T-helper 9 cell (primary cell): ENCODE measurements at regions not wholly inside any gene's neighbourhood (a gene's known extent, or its start where the extent isn't known, plus 50 kb on each side); places are given as distances from the start of the nearest gene placed in this dataset.

ENCODE experiments used
- DNase-seq: peaks from one replicate; pipeline ENCODE4 v3.0.0-alpha.2; 2020

- no peak for DNase-seq
Measured at GRCh38 chr5:4766101-4766500, 374.0 kb upstream of the ADAMTS16 start.

- no peak for DNase-seq
Measured at GRCh38 chr5:4772591-4772990, 367.5 kb upstream of the ADAMTS16 start.

GRCh38 chr5:4773827-4774317, 366.3 kb upstream of the ADAMTS16 start:
- DNase-seq, result no peak

- DNase-seq, result no peak
Measured at GRCh38 chr5:4777435-4777834, 362.7 kb upstream of the ADAMTS16 start.

GRCh38 chr5:4780633-4781032, 359.5 kb upstream of the ADAMTS16 start:
- no peak for DNase-seq

- DNase-seq, result no peak
Measured at GRCh38 chr5:4781299-4781698, 358.8 kb upstream of the ADAMTS16 start.

GRCh38 chr5:4785971-4786370, 354.2 kb upstream of the ADAMTS16 start:
- no peak for DNase-seq

GRCh38 chr5:4797445-4797844, 342.7 kb upstream of the ADAMTS16 start:
- no peak for DNase-seq

- no peak for DNase-seq
Measured at GRCh38 chr5:4802044-4802443, 338.1 kb upstream of the ADAMTS16 start.

- DNase-seq, result no peak
Measured at GRCh38 chr5:4804691-4805360, 335.3 kb upstream of the ADAMTS16 start.

GRCh38 chr5:4815002-4815401, 325.1 kb upstream of the ADAMTS16 start:
- no peak for DNase-seq

- DNase-seq, result no peak
Measured at GRCh38 chr5:4817767-4818166, 322.4 kb upstream of the ADAMTS16 start.

- no peak for DNase-seq
Measured at GRCh38 chr5:4831325-4831724, 308.8 kb upstream of the ADAMTS16 start.

- no peak for DNase-seq
Measured at GRCh38 chr5:4832471-4832870, 307.7 kb upstream of the ADAMTS16 start.

- no peak for DNase-seq
Measured at GRCh38 chr5:4833104-4833738, 306.9 kb upstream of the ADAMTS16 start.

GRCh38 chr5:4837489-4838058, 302.6 kb upstream of the ADAMTS16 start:
- DNase-seq, result no peak

- DNase-seq, result no peak
Measured at GRCh38 chr5:4845221-4845620, 294.9 kb upstream of the ADAMTS16 start.

GRCh38 chr5:4847766-4848165, 292.4 kb upstream of the ADAMTS16 start:
- DNase-seq, result no peak

- DNase-seq, result no peak
Measured at GRCh38 chr5:4855036-4855435, 285.1 kb upstream of the ADAMTS16 start.

- DNase-seq, result no peak
Measured at GRCh38 chr5:4855880-4856279, 284.2 kb upstream of the ADAMTS16 start.

- no peak for DNase-seq
Measured at GRCh38 chr5:4857761-4858160, 282.4 kb upstream of the ADAMTS16 start.

- DNase-seq, result no peak
Measured at GRCh38 chr5:4859500-4860235, 280.5 kb upstream of the ADAMTS16 start.

GRCh38 chr5:4860631-4861030, 279.5 kb upstream of the ADAMTS16 start:
- no peak for DNase-seq

GRCh38 chr5:4862500-4862899, 277.6 kb upstream of the ADAMTS16 start:
- DNase-seq, result no peak
